SK-N-SH (cell line): ENCODE measurements at regions not wholly inside any gene's neighbourhood (a gene's known extent, or its start where the extent isn't known, plus 50 kb on each side); places are given as distances from the start of the nearest gene placed in this dataset.

Experiments
- CTCF ChIA-PET: fragments of 300-600, 350-600 bp; formaldehyde crosslinking; extraction: SDS; loops from one replicate; lab custom pipeline; 2021; lab: Yijun Ruan, JAX
- POLR2A ChIA-PET: fragments of 350-600 bp; sonication (Branson Sonifier 250); formaldehyde crosslinking; extraction: SDS; loops from one replicate; lab custom pipeline; 2020; ENCODE audit warnings: antibody characterized with exemption, inconsistent platforms; lab: Yijun Ruan, JAX
- DNase-seq: peaks from one replicate; pipeline ENCODE4 v3.0.0; 2012
- H2AFZ ChIP-seq: fragments of 200-600 bp; sonication (generic); 2 replicates; pipeline ENCODE4 v1.8.1; 2016; ENCODE audit warnings: antibody characterized with exemption, mild to moderate bottlenecking, low read depth
- H3F3A ChIP-seq: fragments of 200-600 bp; sonication (generic); replicated peaks from 2 replicates; pipeline ENCODE3; 2016; ENCODE audit warnings: antibody characterized with exemption, mild to moderate bottlenecking; ENCODE audit not compliant: insufficient read depth
- H3K27ac ChIP-seq, 2 experiments: fragments of 200-500 bp in 1 of 2; fragments of 200-600 bp in 1 of 2; sonication (Bioruptor generic) in 1 of 2; sonication (generic), shearing (Covaris generic) in 1 of 2; 2 replicates each; pipeline versions ENCODE4 v1.5.1 to v1.6.1; 2014 to 2016; ENCODE audit warnings: low read depth in 2 of 2, inconsistent platforms in 1 of 2, low read length in 1 of 2, mild to moderate bottlenecking in 1 of 2, mixed read lengths in 1 of 2
- H3K27me3 ChIP-seq: fragments of 200-600 bp; sonication (generic), shearing (Covaris generic); 2 replicates; pipeline ENCODE4 v1.6.1; 2016; ENCODE audit warnings: mixed run types; ENCODE audit not compliant: insufficient read depth
- H3K36me3 ChIP-seq, 2 experiments: fragments of 200-500 bp in 1 of 2; fragments of 200-600 bp in 1 of 2; sonication (Bioruptor generic) in 1 of 2; sonication (generic) in 1 of 2; replicated peaks in 1 of 2; 2 replicates each; pipeline versions ENCODE3 to v1.5.1; 2014 to 2016; ENCODE audit warnings: low read length in 1 of 2, mild to moderate bottlenecking in 1 of 2; ENCODE audit not compliant: insufficient read depth in 2 of 2, control insufficient read depth in 1 of 2
- H3K4me1 ChIP-seq, 2 experiments: fragments of 200-500 bp in 1 of 2; fragments of 200-600 bp in 1 of 2; sonication (Bioruptor generic) in 1 of 2; sonication (generic), shearing (Covaris generic) in 1 of 2; 2 replicates each; pipeline versions ENCODE4 v1.5.1 to v1.6.1; 2014 to 2016; ENCODE audit warnings: low read depth in 1 of 2, low read length in 1 of 2, mixed run types in 1 of 2; ENCODE audit not compliant: insufficient read depth in 2 of 2, control insufficient read depth in 1 of 2
- H3K4me2 ChIP-seq: fragments of 200-600 bp; sonication (generic), shearing (Covaris generic); 2 replicates; pipeline ENCODE4 v1.6.1; 2017; ENCODE audit warnings: mixed run types
- H3K4me3 ChIP-seq, 2 experiments: fragments of 200-500 bp in 1 of 2; fragments of 200-600 bp in 1 of 2; sonication (Bioruptor generic) in 1 of 2; sonication (generic), shearing (Covaris generic) in 1 of 2; 2 replicates each; pipeline versions ENCODE4 v1.5.1 to v1.8.1; 2014 to 2016; ENCODE audit warnings: low read depth in 2 of 2, inconsistent platforms in 1 of 2, low read length in 1 of 2, mild to moderate bottlenecking in 1 of 2, mixed read lengths in 1 of 2, moderate library complexity in 1 of 2
- H3K79me2 ChIP-seq: fragments of 200-600 bp; sonication (generic); 2 replicates; pipeline ENCODE4 v1.8.1; 2017; ENCODE audit warnings: mild to moderate bottlenecking; ENCODE audit not compliant: insufficient read depth
- H3K9ac ChIP-seq: fragments of 200-600 bp; sonication (generic); 2 replicates; pipeline ENCODE4 v1.6.1; 2017; ENCODE audit warnings: mixed run types
- H3K9me2 ChIP-seq: fragments of 200-600 bp; sonication (generic); 2 replicates; pipeline ENCODE4 v1.6.1; 2017; ENCODE audit warnings: mixed run types
- H3K9me3 ChIP-seq: fragments of 200-600 bp; sonication (generic); 2 replicates; pipeline ENCODE4 v1.6.1; 2017; ENCODE audit warnings: mixed run types, mild to moderate bottlenecking, moderate library complexity
- H4K20me1 ChIP-seq: fragments of 200-600 bp; sonication (generic); 2 replicates; pipeline ENCODE4 v1.6.1; 2017; ENCODE audit warnings: mild to moderate bottlenecking, mixed run types; ENCODE audit not compliant: insufficient read depth
- CTCF ChIP-seq: fragments of 200-600 bp; sonication (generic); IDR thresholded peaks from 2 replicates; pipeline ENCODE4 v1.6.1; 2017; ENCODE audit warnings: antibody characterized with exemption, mild to moderate bottlenecking, moderate library complexity
- EP300 ChIP-seq, 2 experiments: IDR thresholded peaks; 2 replicates each; pipeline versions ENCODE4 v1.4.0 to v1.6.1; 2012; ENCODE audit warnings: borderline replicate concordance in 1 of 2, low read depth in 1 of 2, low read length in 1 of 2
- EZH2phosphoT487 ChIP-seq: fragments of 200-600 bp; sonication (generic); IDR thresholded peaks from 2 replicates; pipeline ENCODE4 v1.6.1; 2017; ENCODE audit warnings: low read depth, mixed run types, mild to moderate bottlenecking, antibody characterized with exemption, moderate library complexity, borderline replicate concordance
- FOSL2 ChIP-seq: IDR thresholded peaks from 2 replicates; pipeline ENCODE4 v1.4.0; 2012; ENCODE audit warnings: low read depth, mild to moderate bottlenecking, moderate library complexity, borderline replicate concordance
- FOXM1 ChIP-seq: IDR thresholded peaks from 2 replicates; pipeline ENCODE4 v1.4.0; 2012; ENCODE audit warnings: low read depth, mild to moderate bottlenecking
- GABPA ChIP-seq: IDR thresholded peaks from 2 replicates; pipeline ENCODE4 v1.4.0; 2012; ENCODE audit warnings: low read depth, mild to moderate bottlenecking
- GATA2 ChIP-seq: sonication (generic); formaldehyde crosslinking; IDR thresholded peaks from 2 replicates; pipeline ENCODE4 v1.5.0; 2020; ENCODE audit warnings: mild to moderate bottlenecking, missing genetic modification reagents
- IRF3 ChIP-seq: fragments of 150-350 bp; IDR thresholded peaks from 2 replicates; pipeline ENCODE4 v1.6.1; 2016; ENCODE audit warnings: mild to moderate bottlenecking, low read depth, low read length
- JUND ChIP-seq: IDR thresholded peaks from 2 replicates; pipeline ENCODE4 v1.4.0; 2012
- MEF2A ChIP-seq: IDR thresholded peaks from 2 replicates; pipeline ENCODE4 v1.4.0; 2012; ENCODE audit warnings: low read depth, borderline replicate concordance
- NFIC ChIP-seq: IDR thresholded peaks from 2 replicates; pipeline ENCODE4 v1.4.0; 2012; ENCODE audit warnings: borderline replicate concordance
- NRF1 ChIP-seq: IDR thresholded peaks from 2 replicates; pipeline ENCODE4 v1.6.1; 2012; ENCODE audit warnings: low read depth, mild to moderate bottlenecking, low read length
- PBX3 ChIP-seq: IDR thresholded peaks from 2 replicates; pipeline ENCODE4; 2012
- RAD21 ChIP-seq: IDR thresholded peaks from 2 replicates; pipeline ENCODE4 v1.6.1; 2012; ENCODE audit warnings: mild to moderate bottlenecking, low read length
- REST ChIP-seq: IDR thresholded peaks from 2 replicates; pipeline ENCODE4 v1.6.1; 2012; ENCODE audit warnings: mild to moderate bottlenecking, low read depth, low read length, moderate library complexity
- RXRA ChIP-seq: IDR thresholded peaks from 2 replicates; pipeline ENCODE4 v1.4.0; 2012; ENCODE audit warnings: low read depth, mild to moderate bottlenecking, borderline replicate concordance
- SMC3 ChIP-seq: IDR thresholded peaks from 2 replicates; pipeline ENCODE4 v1.6.1; 2012; ENCODE audit warnings: low read depth, low read length, improper control_type of control experiment
- TAF1 ChIP-seq: IDR thresholded peaks from 2 replicates; pipeline ENCODE4 v1.6.1; 2012; ENCODE audit warnings: low read depth, mild to moderate bottlenecking, low read length, moderate library complexity, borderline replicate concordance
- TCF12 ChIP-seq: IDR thresholded peaks from 2 replicates; pipeline ENCODE4 v1.4.0; 2012
- USF1 ChIP-seq: IDR thresholded peaks from 2 replicates; pipeline ENCODE4 v1.4.0; 2012; ENCODE audit warnings: low read depth, borderline replicate concordance
- USF2 ChIP-seq: fragments of 150-350 bp; IDR thresholded peaks from 2 replicates; pipeline ENCODE4 v1.6.1; 2017; ENCODE audit warnings: antibody characterized with exemption, low read length, low read depth, borderline replicate concordance
- YY1 ChIP-seq: IDR thresholded peaks from 2 replicates; pipeline ENCODE4 v1.4.0; 2012; ENCODE audit warnings: low read depth, mild to moderate bottlenecking
- ZBTB33 ChIP-seq: IDR thresholded peaks from 2 replicates; pipeline ENCODE4 v1.4.0; 2012; ENCODE audit warnings: low read depth, borderline replicate concordance
- WGBS: methylation state at CpG from one replicate; pipeline ENCODE4 v1.1.6; 2017; ENCODE audit warnings: low lambda C conversion rate; 5-methylcytosine and 5-hydroxymethylcytosine counted together

- Histone ChIP-seq H3K4me3 (no peak overlapping the region), H4K20me1 (no peaks in the 10 kb centered on the region), H3K4me1 (peaks cover 0 to 20% of the 10 kb centered on the region in 2 experiments; a peak in 1 of 4 replicates), H3K27ac (peak overlapping the region in 1 of 2 experiments; percentile 79; a peak in 1 of 4 replicates), H3F3A (peaks cover 10% of the 10 kb centered on the region), H2AFZ (no peak overlapping the region), H3K9me2 (no peaks in the 10 kb centered on the region), H3K4me2 (no peak overlapping the region), H3K27me3 (no peaks in the 10 kb centered on the region), H3K36me3 (no peaks in the 10 kb centered on the region), H3K9me3 (no peaks in the 10 kb centered on the region), H3K9ac (no peak overlapping the region), H3K79me2 (no peaks in the 10 kb centered on the region)
- ChIA-PET CTCF (no interaction called here), POLR2A (no interaction called here)
- DNase-seq: no peak
- whole genome bisulfite sequencing: 51% methylated on average over 6 of the region's 6 CpGs
- TF ChIP-seq NFIC (peak; percentile 67), REST (no peak), PBX3 (peak; percentile 78), USF2 (no peak), EZH2phosphoT487 (no peak), RAD21 (no peak), MEF2A (no peak), USF1 (no peak), FOSL2 (peak; percentile 78; the same call in 1 of the 2 replicates), IRF3 (no peak), TAF1 (no peak), RXRA (no peak), YY1 (no peak), CTCF (no peak), GABPA (no peak), NRF1 (no peak), FOXM1 (no peak), GATA2 (CRISPR knock-in tag) (no peak), JUND (peak; percentile 90), ZBTB33 (no peak), EP300 (IDR thresholded peaks at IDR 0.05; ENCODE audit: borderline replicate concordance in 1 of 2, low read depth in 1 of 2, low read length in 1 of 2) (peak in 1 of 2 experiments; percentile 76; a peak in 1 of 4 replicates), TCF12 (peak; percentile 83), SMC3 (no peak)
These were observed 257.8 kb upstream of the GNAI1 start for GRCh38 chr7:79876848-79877252.
